ENCODE measurements at regions not wholly inside any gene's neighbourhood (a gene's known extent, or its start where the extent isn't known, plus 50 kb on each side); places are given as distances from the start of the nearest gene placed in this dataset.

GRCh38 chr10:8302565-8302964 lies 248.1 kb downstream of the GATA3 start:
- no peaks in the 10 kb centered on the region for H3K36me3 ChIP-seq (ENCODE audit: control insufficient read depth in 2 of 3, insufficient read depth in 3 of 3, low read length in 3 of 3)
- intact Hi-C loops (cut with DNase I) = no loop called here
- FAIRE-seq = no peak
- no peak overlapping the region for H3K27ac ChIP-seq (ENCODE audit: low read depth in 2 of 2, low read length in 2 of 2)
- no peaks in the 10 kb centered on the region for H3K9me3 ChIP-seq (ENCODE audit: control insufficient read depth in 2 of 3, insufficient read depth in 1 of 3, low read length in 3 of 3)
- H3K9ac ChIP-seq (ENCODE audit: low read length in 3 of 3) = no peak overlapping the region
- H3K4me3 ChIP-seq (ENCODE audit: low read length in 3 of 3) = no peak overlapping the region
- H3K27me3 ChIP-seq (ENCODE audit: control insufficient read depth, insufficient read depth, low read length) = peaks cover 5% of the 10 kb centered on the region
- no peak for TF ChIP-seq CTCF (IDR thresholded peaks at IDR 0.05; ENCODE audit: borderline replicate concordance, extremely low read depth, insufficient read depth)
- no peaks in the 10 kb centered on the region for H3K4me1 ChIP-seq (ENCODE audit: control insufficient read depth in 2 of 3, insufficient read depth in 2 of 3, low read depth in 1 of 3, low read length in 3 of 3)
- DNase-seq = no peak

- DNase-seq (no peak), FAIRE-seq (no peak)
- no peak overlapping the region for H3K4me3 ChIP-seq (ENCODE audit: low read length in 3 of 3)
- intact Hi-C loops (cut with DNase I) = no loop called here
- no peak overlapping the region for H3K27ac ChIP-seq (ENCODE audit: low read depth in 2 of 2, low read length in 2 of 2)
- no peaks in the 10 kb centered on the region for H3K4me1 ChIP-seq (ENCODE audit: control insufficient read depth in 2 of 3, insufficient read depth in 2 of 3, low read depth in 1 of 3, low read length in 3 of 3)
- H3K36me3 ChIP-seq (ENCODE audit: control insufficient read depth in 2 of 3, insufficient read depth in 3 of 3, low read length in 3 of 3) = no peaks in the 10 kb centered on the region
- no peaks in the 10 kb centered on the region for H3K9me3 ChIP-seq (ENCODE audit: control insufficient read depth in 2 of 3, insufficient read depth in 1 of 3, low read length in 3 of 3)
- no peaks in the 10 kb centered on the region for H3K27me3 ChIP-seq (ENCODE audit: control insufficient read depth, insufficient read depth, low read length)
- TF ChIP-seq CTCF (IDR thresholded peaks at IDR 0.05; ENCODE audit: borderline replicate concordance, extremely low read depth, insufficient read depth) = no peak
- no peak overlapping the region for H3K9ac ChIP-seq (ENCODE audit: low read length in 3 of 3)
Measured at GRCh38 chr10:8304861-8305260, 250.4 kb downstream of the GATA3 start.

- DNase-seq (no peak), FAIRE-seq (no peak)
- no peaks in the 10 kb centered on the region for H3K27me3 ChIP-seq (ENCODE audit: control insufficient read depth, insufficient read depth, low read length)
Measured at GRCh38 chr10:8305876-8306652, 251.6 kb downstream of the GATA3 start.

More at GRCh38 chr10:8305876-8306652, 251.6 kb downstream of the GATA3 start:
- no peak overlapping the region for H3K4me3 ChIP-seq (ENCODE audit: low read length in 3 of 3)
- no peak overlapping the region for H3K9ac ChIP-seq (ENCODE audit: low read length in 3 of 3)
- no peaks in the 10 kb centered on the region for H3K36me3 ChIP-seq (ENCODE audit: control insufficient read depth in 2 of 3, insufficient read depth in 3 of 3, low read length in 3 of 3)
- TF ChIP-seq CTCF (IDR thresholded peaks at IDR 0.05; ENCODE audit: borderline replicate concordance, extremely low read depth, insufficient read depth) = no peak
- intact Hi-C loops (cut with DNase I) = no loop called here
- no peak overlapping the region for H3K27ac ChIP-seq (ENCODE audit: low read depth in 2 of 2, low read length in 2 of 2)
- no peaks in the 10 kb centered on the region for H3K9me3 ChIP-seq (ENCODE audit: control insufficient read depth in 2 of 3, insufficient read depth in 1 of 3, low read length in 3 of 3)
- H3K4me1 ChIP-seq (ENCODE audit: control insufficient read depth in 2 of 3, insufficient read depth in 2 of 3, low read depth in 1 of 3, low read length in 3 of 3) = no peaks in the 10 kb centered on the region

Measured in kidney (tissue), 13 donors.